Adrenal gland (tissue), 9 donors: ENCODE measurements at regions not wholly inside any gene's neighbourhood (a gene's known extent, or its start where the extent isn't known, plus 50 kb on each side); places are given as distances from the start of the nearest gene placed in this dataset.
"Not testable (repeated sequence)": the region's sequence is repeated elsewhere in the genome, so short reads cannot be mapped to it uniquely, and the experiment has no call there.

Experiments used
- DNase-seq, 7 donors: peaks; one replicate each; pipeline ENCODE4 v3.0.0-alpha.2; 2019 to 2020
- H3K27ac ChIP-seq, 5 donors: fragments of 200-600 bp; sonication (generic) in 4 of 5; 1 replicate in 3 of 5; 2 replicates in 2 of 5; pipeline versions ENCODE4 v1.5.1 to v1.8.0; 2016 to 2020; ENCODE audit warnings: mild to moderate bottlenecking in 1 of 5
- H3K27me3 ChIP-seq: fragments of 200-600 bp; 2 replicates; pipeline ENCODE4 v1.8.0; 2021
- H3K36me3 ChIP-seq, 2 donors: fragments of 200-600 bp; replicated peaks in 1 of 2; 1 replicate in 1 of 2; 2 replicates in 1 of 2; pipeline versions ENCODE4 v1.5.1 to v1.8.0; 2018 to 2022
- H3K4me1 ChIP-seq, 2 donors: fragments of 200-600 bp; replicated peaks in 1 of 2; 1 replicate in 1 of 2; 2 replicates in 1 of 2; pipeline versions ENCODE4 v1.5.1 to v1.8.0; 2018 to 2021
- H3K4me3 ChIP-seq, 4 donors: fragments of 200-600 bp; sonication (generic) in 3 of 4; one replicate each; pipeline ENCODE4 v1.5.1; 2016 to 2018
- H3K9me3 ChIP-seq, 3 donors: fragments of 200-600 bp; sonication (generic) in 1 of 3; replicated peaks in 1 of 3; 1 replicate in 2 of 3; 2 replicates in 1 of 3; pipeline versions ENCODE4 v1.5.1 to v1.8.0; 2016 to 2021
- CTCF ChIP-seq, 6 experiments: fragments of 450-650 bp in 4 of 6; fragments of 200-600 bp in 2 of 6; sonication (generic) in 1 of 6; IDR thresholded peaks; 1 replicate in 5 of 6; 2 replicates in 1 of 6; pipeline versions ENCODE4 v1.5.1 to v1.8.0; 2016 to 2021; ENCODE audit warnings: antibody characterized with exemption in 6 of 6, mild to moderate bottlenecking in 2 of 6, moderate library complexity in 1 of 6
- POLR2A ChIP-seq, 2 donors: fragments of 450-650 bp; IDR thresholded peaks; one replicate each; pipeline ENCODE4 v1.6.1; 2017; ENCODE audit warnings: antibody characterized with exemption in 2 of 2, mild to moderate bottlenecking in 2 of 2, moderate library complexity in 1 of 2
- WGBS, 4 donors: extraction: QIAGEN DNeasy Blood & Tissue Kit in 2 of 4; methylation state at CpG; one replicate each; pipeline versions ENCODE4 v1.1.5 to v1.1.7; 2013 to 2017; 5-methylcytosine and 5-hydroxymethylcytosine counted together
- intact Hi-C, 2 donors: fragments of 100-400 bp; cut with DNase I; formaldehyde crosslinking; loops; one replicate each; pipeline versions ENCODE4 v1.14.1 to v1.15.0; 2022 to 2023
- donor health status: healthy with polysubstance abuse.
- donor health status: Bipolar disorder and iron deficiency.
- donor health status: DM: yes; HTN: yes; CAD: no.
- donor health status: DM: no; HTN: no; CAD: no.
- donor health status: DM: no; HTN: no; CAD: no.

- intact Hi-C loops: no loop called here
- TF ChIP-seq CTCF (IDR thresholded peaks at IDR 0.05): no peak
- no peak for TF ChIP-seq POLR2A (IDR thresholded peaks at IDR 0.05)
- Histone ChIP-seq H3K27ac (no peak overlapping the region), H3K27me3 (no peaks in the 10 kb centered on the region), H3K4me1 (no peaks in the 10 kb centered on the region), H3K36me3 (no peaks in the 10 kb centered on the region), H3K4me3 (no peak overlapping the region), H3K9me3 (no peaks in the 10 kb centered on the region)
- no peak for DNase-seq
- 21 to 36% (median 22%) methylated on average over 4 of the region's 4 CpGs for WGBS, 4 donors
Measured at GRCh38 chr13:67464154-67464553, 234.0 kb upstream of the PCDH9 start.

GRCh38 chr13:67462098-67462497 is 232.0 kb upstream of the PCDH9 start:
- Histone ChIP-seq H3K9me3 (no peaks in the 10 kb centered on the region), H3K36me3 (no peaks in the 10 kb centered on the region), H3K27me3 (no peaks in the 10 kb centered on the region), H3K27ac (no peak overlapping the region), H3K4me1 (no peaks in the 10 kb centered on the region), H3K4me3 (no peak overlapping the region)
- intact Hi-C loops: no loop called here
- TF ChIP-seq CTCF (IDR thresholded peaks at IDR 0.05): no peak
- TF ChIP-seq POLR2A (IDR thresholded peaks at IDR 0.05): no peak
- 92 to 94% (median 93%) methylated on average over 1 of the region's 1 CpG for WGBS, 4 donors
- no peak for DNase-seq

GRCh38 chr13:67452526-67452925 is 222.4 kb upstream of the PCDH9 start:
- H3K27ac ChIP-seq, intact Hi-C loops, H3K36me3 ChIP-seq, H3K27me3 ChIP-seq, H3K9me3 ChIP-seq, H3K4me1 ChIP-seq, DNase-seq, H3K4me3 ChIP-seq: not testable (repeated sequence)
- WGBS, 4 donors: 85 to 100% (median 91%) methylated on average over 2 to 8 of the region's 8 CpGs

- Histone ChIP-seq H3K36me3 (no peaks in the 10 kb centered on the region), H3K27ac (no peak overlapping the region), H3K4me3 (no peak overlapping the region), H3K4me1 (no peaks in the 10 kb centered on the region), H3K27me3 (no peaks in the 10 kb centered on the region), H3K9me3 (no peaks in the 10 kb centered on the region)
- intact Hi-C loops: no loop called here
- 86 to 94% (median 88%) methylated on average over 5 of the region's 5 CpGs for WGBS, 4 donors
- DNase-seq: no peak
- TF ChIP-seq CTCF (IDR thresholded peaks at IDR 0.05) (no peak), POLR2A (IDR thresholded peaks at IDR 0.05) (no peak)
Measured at GRCh38 chr13:67445436-67445835, 215.3 kb upstream of the PCDH9 start.

- intact Hi-C loops: no loop called here
- WGBS, 4 donors: 70 to 82% (median 72%) methylated on average over 2 of the region's 2 CpGs
- TF ChIP-seq POLR2A (IDR thresholded peaks at IDR 0.05) (no peak), CTCF (IDR thresholded peaks at IDR 0.05) (no peak)
- Histone ChIP-seq H3K4me1 (no peaks in the 10 kb centered on the region), H3K27me3 (no peaks in the 10 kb centered on the region), H3K36me3 (no peaks in the 10 kb centered on the region), H3K9me3 (no peaks in the 10 kb centered on the region), H3K4me3 (no peak overlapping the region), H3K27ac (no peak overlapping the region)
- DNase-seq: no peak
Measured at GRCh38 chr13:67443923-67444322, 213.8 kb upstream of the PCDH9 start.
